ENCODE measurements at regions not wholly inside any gene's neighbourhood (a gene's known extent, or its start where the extent isn't known, plus 50 kb on each side); places are given as distances from the start of the nearest gene placed in this dataset.
A peak's percentile ranks its signal among the peaks of the same experiment; 100 is the strongest.

DNA sequence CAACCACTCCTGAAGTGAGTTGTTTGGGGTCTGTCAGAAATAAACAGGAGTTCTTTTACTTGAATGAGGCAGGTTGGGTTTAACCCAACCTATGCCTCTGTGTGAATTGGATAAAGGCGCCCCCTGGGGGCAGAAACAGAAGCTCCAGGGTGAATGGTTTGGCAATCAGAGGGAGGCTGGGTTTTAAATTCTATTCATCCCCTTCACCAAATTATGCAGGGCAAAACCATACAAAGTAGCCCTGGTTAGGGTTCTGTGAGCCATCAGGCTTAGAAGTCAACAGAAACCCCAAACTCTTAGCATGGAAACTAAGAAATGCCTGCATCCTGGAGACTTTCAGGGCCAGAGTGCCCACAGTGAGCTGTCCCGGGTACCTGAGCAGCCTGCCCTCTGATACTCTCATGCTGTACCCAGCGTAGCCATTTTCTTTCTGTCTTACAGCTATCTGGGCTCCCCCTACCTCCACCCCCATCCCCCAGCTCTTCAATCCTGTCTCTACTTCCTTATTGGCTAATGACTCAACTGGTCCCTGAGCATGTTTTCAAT lies 241.5 kb downstream of the ICOS start:
- CTCF ChIA-PET = interaction anchor here (0.6 to 3.0 kb wide), 28 partner anchors 9 to 1013 kb away, joined by 3 to 25 read pairs (median 4); no protein-coding TSS in a partner anchor
- Histone ChIP-seq H3K36me3 (ENCODE audit: control insufficient read depth in 2 of 2, insufficient read depth in 1 of 2, low read length in 2 of 2) (no peaks in the 10 kb centered on the region), H3K9me3 (ENCODE audit: control insufficient read depth, insufficient read depth, low read depth, low read length) (no peaks in the 10 kb centered on the region), H3K27ac (ENCODE audit: extremely low read depth, low read depth, low read length) (no peak overlapping the region), H3K4me1 (ENCODE audit: control insufficient read depth, insufficient read depth, low read length) (no peaks in the 10 kb centered on the region), H3K4me3 (ENCODE audit: low read depth, low read length) (no peak overlapping the region)
- POLR2A ChIA-PET = no interaction called here
- TF ChIP-seq, protein P1, sequence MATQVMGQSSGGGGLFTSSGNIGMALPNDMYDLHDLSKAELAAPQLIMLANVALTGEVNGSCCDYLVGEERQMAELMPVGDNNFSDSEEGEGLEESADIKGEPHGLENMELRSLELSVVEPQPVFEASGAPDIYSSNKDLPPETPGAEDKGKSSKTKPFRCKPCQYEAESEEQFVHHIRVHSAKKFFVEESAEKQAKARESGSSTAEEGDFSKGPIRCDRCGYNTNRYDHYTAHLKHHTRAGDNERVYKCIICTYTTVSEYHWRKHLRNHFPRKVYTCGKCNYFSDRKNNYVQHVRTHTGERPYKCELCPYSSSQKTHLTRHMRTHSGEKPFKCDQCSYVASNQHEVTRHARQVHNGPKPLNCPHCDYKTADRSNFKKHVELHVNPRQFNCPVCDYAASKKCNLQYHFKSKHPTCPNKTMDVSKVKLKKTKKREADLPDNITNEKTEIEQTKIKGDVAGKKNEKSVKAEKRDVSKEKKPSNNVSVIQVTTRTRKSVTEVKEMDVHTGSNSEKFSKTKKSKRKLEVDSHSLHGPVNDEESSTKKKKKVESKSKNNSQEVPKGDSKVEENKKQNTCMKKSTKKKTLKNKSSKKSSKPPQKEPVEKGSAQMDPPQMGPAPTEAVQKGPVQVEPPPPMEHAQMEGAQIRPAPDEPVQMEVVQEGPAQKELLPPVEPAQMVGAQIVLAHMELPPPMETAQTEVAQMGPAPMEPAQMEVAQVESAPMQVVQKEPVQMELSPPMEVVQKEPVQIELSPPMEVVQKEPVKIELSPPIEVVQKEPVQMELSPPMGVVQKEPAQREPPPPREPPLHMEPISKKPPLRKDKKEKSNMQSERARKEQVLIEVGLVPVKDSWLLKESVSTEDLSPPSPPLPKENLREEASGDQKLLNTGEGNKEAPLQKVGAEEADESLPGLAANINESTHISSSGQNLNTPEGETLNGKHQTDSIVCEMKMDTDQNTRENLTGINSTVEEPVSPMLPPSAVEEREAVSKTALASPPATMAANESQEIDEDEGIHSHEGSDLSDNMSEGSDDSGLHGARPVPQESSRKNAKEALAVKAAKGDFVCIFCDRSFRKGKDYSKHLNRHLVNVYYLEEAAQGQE (tag by site-specific recombination; IDR thresholded peaks at IDR 0.05) = peak; percentile 81
- no peak for TF ChIP-seq ZFP37 (tag by site-specific recombination; IDR thresholded peaks at IDR 0.05)
- no peak for TF ChIP-seq ZNF529 (tag by site-specific recombination; IDR thresholded peaks at IDR 0.05; ENCODE audit: insufficient replicate concordance)
- no peak for TF ChIP-seq ZNF169 (tag by site-specific recombination; IDR thresholded peaks at IDR 0.05)
- TF ChIP-seq, protein P2, sequence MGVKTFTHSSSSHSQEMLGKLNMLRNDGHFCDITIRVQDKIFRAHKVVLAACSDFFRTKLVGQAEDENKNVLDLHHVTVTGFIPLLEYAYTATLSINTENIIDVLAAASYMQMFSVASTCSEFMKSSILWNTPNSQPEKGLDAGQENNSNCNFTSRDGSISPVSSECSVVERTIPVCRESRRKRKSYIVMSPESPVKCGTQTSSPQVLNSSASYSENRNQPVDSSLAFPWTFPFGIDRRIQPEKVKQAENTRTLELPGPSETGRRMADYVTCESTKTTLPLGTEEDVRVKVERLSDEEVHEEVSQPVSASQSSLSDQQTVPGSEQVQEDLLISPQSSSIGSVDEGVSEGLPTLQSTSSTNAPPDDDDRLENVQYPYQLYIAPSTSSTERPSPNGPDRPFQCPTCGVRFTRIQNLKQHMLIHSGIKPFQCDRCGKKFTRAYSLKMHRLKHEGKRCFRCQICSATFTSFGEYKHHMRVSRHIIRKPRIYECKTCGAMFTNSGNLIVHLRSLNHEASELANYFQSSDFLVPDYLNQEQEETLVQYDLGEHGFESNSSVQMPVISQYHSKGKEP (tag by site-specific recombination; IDR thresholded peaks at IDR 0.05) = no peak
- TF ChIP-seq PRDM1 (tag by site-specific recombination; IDR thresholded peaks at IDR 0.05) = no peak
- TF ChIP-seq SCRT2 (tag by site-specific recombination; IDR thresholded peaks at IDR 0.05) = no peak

GRCh38 chr2:204180649-204181048 lies 244.1 kb downstream of the ICOS start:
- Histone ChIP-seq H3K4me1 (ENCODE audit: control insufficient read depth, insufficient read depth, low read length) (no peaks in the 10 kb centered on the region), H3K36me3 (ENCODE audit: control insufficient read depth in 2 of 2, insufficient read depth in 1 of 2, low read length in 2 of 2) (no peaks in the 10 kb centered on the region), H3K9me3 (ENCODE audit: control insufficient read depth, insufficient read depth, low read depth, low read length) (no peaks in the 10 kb centered on the region), H3K4me3 (ENCODE audit: low read depth, low read length) (no peak overlapping the region), H3K27ac (ENCODE audit: extremely low read depth, low read depth, low read length) (no peak overlapping the region)
- CTCF ChIA-PET = interaction anchor here (0.5 to 1.9 kb wide), 3 partner anchors 36 to 227 kb away, joined by 3 to 11 read pairs (median 3); no protein-coding TSS in a partner anchor
- POLR2A ChIA-PET = no interaction called here
- TF ChIP-seq ZBTB17 (tag by site-specific recombination; IDR thresholded peaks at IDR 0.05) (0 out of 2 replicates have a peak, but pooled peaks have one; percentile 42), ZNF23 (tag by site-specific recombination; IDR thresholded peaks at IDR 0.05; ENCODE audit: borderline replicate concordance) (no peak), ZNF19 (tag by site-specific recombination; IDR thresholded peaks at IDR 0.05; ENCODE audit: low read depth) (no peak), ZNF146 (tag by site-specific recombination; IDR thresholded peaks at IDR 0.05) (no peak), ZBTB11 (tag by site-specific recombination; conservative IDR thresholded peaks at IDR 0.05; ENCODE audit: low read depth) (no peak), KLF17 (tag by site-specific recombination; IDR thresholded peaks at IDR 0.05) (no peak), ZNF423 (tag by site-specific recombination; IDR thresholded peaks at IDR 0.05) (no peak), ZNF76 (tag by site-specific recombination; IDR thresholded peaks at IDR 0.05; ENCODE audit: borderline replicate concordance, low read depth) (no peak), ZNF121 (tag by site-specific recombination; IDR thresholded peaks at IDR 0.05) (no peak), TRIM28 (IDR thresholded peaks at IDR 0.05; ENCODE audit: borderline replicate concordance, low read length) (peak; percentile 66), ZFP37 (tag by site-specific recombination; IDR thresholded peaks at IDR 0.05) (no peak), WT1 (tag by site-specific recombination; IDR thresholded peaks at IDR 0.05) (0 out of 2 replicates have a peak, but pooled peaks have one; percentile 23), ZNF394 (tag by site-specific recombination; IDR thresholded peaks at IDR 0.05; ENCODE audit: borderline replicate concordance) (no peak), HOXC10 (CRISPR knock-in tag; IDR thresholded peaks at IDR 0.05) (no peak), FEZF1 (tag by site-specific recombination; IDR thresholded peaks at IDR 0.05) (peak; percentile 43)
- TF ChIP-seq, protein P3, sequence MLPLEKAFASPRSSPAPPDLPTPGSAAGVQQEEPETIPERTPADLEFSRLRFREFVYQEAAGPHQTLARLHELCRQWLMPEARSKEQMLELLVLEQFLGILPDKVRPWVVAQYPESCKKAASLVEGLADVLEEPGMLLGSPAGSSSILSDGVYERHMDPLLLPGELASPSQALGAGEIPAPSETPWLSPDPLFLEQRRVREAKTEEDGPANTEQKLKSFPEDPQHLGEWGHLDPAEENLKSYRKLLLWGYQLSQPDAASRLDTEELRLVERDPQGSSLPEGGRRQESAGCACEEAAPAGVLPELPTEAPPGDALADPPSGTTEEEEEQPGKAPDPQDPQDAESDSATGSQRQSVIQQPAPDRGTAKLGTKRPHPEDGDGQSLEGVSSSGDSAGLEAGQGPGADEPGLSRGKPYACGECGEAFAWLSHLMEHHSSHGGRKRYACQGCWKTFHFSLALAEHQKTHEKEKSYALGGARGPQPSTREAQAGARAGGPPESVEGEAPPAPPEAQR (tag by site-specific recombination; IDR thresholded peaks at IDR 0.05) = no peak

All from HEK293 (cell line).